HG03095 (cell line): ENCODE measurements at regions not wholly inside any gene's neighbourhood (a gene's known extent, or its start where the extent isn't known, plus 50 kb on each side); places are given as distances from the start of the nearest gene placed in this dataset.
"Not testable (repeated sequence)": the region's sequence is repeated elsewhere in the genome, so short reads cannot be mapped to it uniquely, and the experiment has no call there.

Experiments
- ATAC-seq: cut with Tn5 transposase; IDR thresholded peaks from one replicate; pipeline ENCODE4 v1.9.1; 2021; ENCODE audit warnings: moderate library complexity; ENCODE audit not compliant: unreplicated experiment

GRCh38 chr14:25699981-25700380, 650.0 kb upstream of the STXBP6 start:
- no peak for ATAC-seq

GRCh38 chr14:25698111-25698510, 648.2 kb upstream of the STXBP6 start:
- no peak for ATAC-seq

- ATAC-seq = no peak
Observed at GRCh38 chr14:25696176-25696575, 646.2 kb upstream of the STXBP6 start.

GRCh38 chr14:25685004-25685403, 635.1 kb upstream of the STXBP6 start:
- ATAC-seq = no peak

GRCh38 chr14:25680934-25681333, 631.0 kb upstream of the STXBP6 start:
- no peak for ATAC-seq

- ATAC-seq = not testable (repeated sequence)
Observed at GRCh38 chr14:25680511-25680910, 630.6 kb upstream of the STXBP6 start.

- ATAC-seq = no peak
Observed at GRCh38 chr14:25677111-25677510, 627.2 kb upstream of the STXBP6 start.

- no peak for ATAC-seq
Observed at GRCh38 chr14:25667387-25667786, 617.4 kb upstream of the STXBP6 start.

- no peak for ATAC-seq
Observed at GRCh38 chr14:25666877-25667276, 616.9 kb upstream of the STXBP6 start.

GRCh38 chr14:25658988-25659387, 609.0 kb upstream of the STXBP6 start:
- no peak for ATAC-seq

- no peak for ATAC-seq
Observed at GRCh38 chr14:25630447-25630846, 580.5 kb upstream of the STXBP6 start.

GRCh38 chr14:25628978-25629377, 579.0 kb upstream of the STXBP6 start:
- ATAC-seq = no peak

GRCh38 chr14:25628390-25628789, 578.4 kb upstream of the STXBP6 start:
- ATAC-seq = no peak

GRCh38 chr14:25626986-25627385, 577.0 kb upstream of the STXBP6 start:
- no peak for ATAC-seq

GRCh38 chr14:25622763-25623162, 572.8 kb upstream of the STXBP6 start:
- no peak for ATAC-seq

GRCh38 chr14:25620515-25620914, 570.6 kb upstream of the STXBP6 start:
- ATAC-seq = no peak

- ATAC-seq = no peak
Observed at GRCh38 chr14:25615174-25615573, 565.2 kb upstream of the STXBP6 start.

GRCh38 chr14:25607192-25607591, 557.2 kb upstream of the STXBP6 start:
- ATAC-seq = no peak

- no peak for ATAC-seq
Observed at GRCh38 chr14:25602106-25602505, 552.2 kb upstream of the STXBP6 start.

- ATAC-seq = no peak
Observed at GRCh38 chr14:25588751-25589150, 538.8 kb upstream of the STXBP6 start.

GRCh38 chr14:25574628-25575325, 524.8 kb upstream of the STXBP6 start:
- ATAC-seq = no peak

GRCh38 chr14:25570483-25570882, 520.5 kb upstream of the STXBP6 start:
- ATAC-seq = no peak

- ATAC-seq = no peak
Observed at GRCh38 chr14:25557466-25557865, 507.5 kb upstream of the STXBP6 start.
